ENCODE measurements at regions not wholly inside any gene's neighbourhood (a gene's known extent, or its start where the extent isn't known, plus 50 kb on each side); places are given as distances from the start of the nearest gene placed in this dataset.
A peak's percentile ranks its signal among the peaks of the same experiment; 100 is the strongest.

GRCh38 chr1:170388489-170388888 is 143.5 kb upstream of the GORAB start:
- H4K20me1 ChIP-seq (replicated peaks; ENCODE audit: insufficient read depth), result no peaks in the 10 kb centered on the region
- no peaks in the 10 kb centered on the region for H3K27me3 Mint-ChIP-seq (ENCODE audit: insufficient read depth, low read depth, poor library complexity)
- no peaks in the 10 kb centered on the region for H3K36me3 Mint-ChIP-seq (ENCODE audit: low read depth)
- H3K4me1 ChIP-seq (ENCODE audit: insufficient read depth), result no peaks in the 10 kb centered on the region
- no peak overlapping the region for H3K4me3 Mint-ChIP-seq
- no peak for ATAC-seq
- no peaks in the 10 kb centered on the region for H3K79me2 ChIP-seq (replicated peaks; ENCODE audit: insufficient read depth)
- H3K4me1 Mint-ChIP-seq, result no peaks in the 10 kb centered on the region
- DNase-seq (ENCODE audit: low spot score), result no peak
- H3K27me3 ChIP-seq (ENCODE audit: insufficient read depth), result no peaks in the 10 kb centered on the region
- H3F3A ChIP-seq (replicated peaks; ENCODE audit: low read depth), result no peaks in the 10 kb centered on the region
- no peak overlapping the region for H3K4me3 ChIP-seq
- H3K4me2 ChIP-seq, result no peak overlapping the region
- H3K9me3 Mint-ChIP-seq, result no peaks in the 10 kb centered on the region
- no peak overlapping the region for H3K27ac Mint-ChIP-seq
- peak overlapping the region; percentile 76 for H2AFZ ChIP-seq
- H3K36me3 ChIP-seq (ENCODE audit: insufficient read depth), result no peaks in the 10 kb centered on the region
- H3K27ac ChIP-seq (ENCODE audit: low read depth), result no peak overlapping the region
- TF ChIP-seq, protein P1, sequence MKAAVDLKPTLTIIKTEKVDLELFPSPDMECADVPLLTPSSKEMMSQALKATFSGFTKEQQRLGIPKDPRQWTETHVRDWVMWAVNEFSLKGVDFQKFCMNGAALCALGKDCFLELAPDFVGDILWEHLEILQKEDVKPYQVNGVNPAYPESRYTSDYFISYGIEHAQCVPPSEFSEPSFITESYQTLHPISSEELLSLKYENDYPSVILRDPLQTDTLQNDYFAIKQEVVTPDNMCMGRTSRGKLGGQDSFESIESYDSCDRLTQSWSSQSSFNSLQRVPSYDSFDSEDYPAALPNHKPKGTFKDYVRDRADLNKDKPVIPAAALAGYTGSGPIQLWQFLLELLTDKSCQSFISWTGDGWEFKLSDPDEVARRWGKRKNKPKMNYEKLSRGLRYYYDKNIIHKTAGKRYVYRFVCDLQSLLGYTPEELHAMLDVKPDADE (IDR thresholded peaks at IDR 0.05), result no peak
- TF ChIP-seq POLR2AphosphoS5 (IDR thresholded peaks at IDR 0.05; ENCODE audit: low read depth) (no peak), NANOG (IDR thresholded peaks at IDR 0.05; ENCODE audit: borderline replicate concordance) (no peak)
- H3K9me2 ChIP-seq (ENCODE audit: insufficient read depth), result no peaks in the 10 kb centered on the region; the same call in 1 of the 2 replicates

DNA sequence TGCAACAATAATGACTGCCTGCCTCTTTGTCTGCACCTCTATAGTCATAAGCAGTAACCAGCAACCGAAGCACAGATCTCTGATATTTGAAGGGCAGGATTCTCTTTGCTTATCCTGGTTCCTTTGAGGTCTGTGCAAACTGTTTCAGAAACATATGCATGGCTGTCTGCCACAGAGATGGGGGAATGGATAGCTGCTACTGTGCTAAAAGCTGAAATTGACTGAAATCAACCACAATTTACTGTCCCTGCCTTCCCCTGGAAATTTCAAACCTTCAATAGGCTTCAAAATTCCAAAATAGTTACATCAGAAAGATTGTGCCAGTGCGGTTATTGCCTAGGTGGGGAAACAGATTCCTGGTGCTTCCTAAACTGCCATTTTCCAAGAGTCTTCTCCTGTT is 136.8 kb upstream of the GORAB start:
- no peaks in the 10 kb centered on the region for H3K4me1 ChIP-seq (ENCODE audit: insufficient read depth)
- H3K79me2 ChIP-seq (replicated peaks; ENCODE audit: insufficient read depth), result no peaks in the 10 kb centered on the region
- H2AFZ ChIP-seq, result peak overlapping the region; percentile 79
- H3K9me2 ChIP-seq (ENCODE audit: insufficient read depth), result no peaks in the 10 kb centered on the region
- H3K27me3 ChIP-seq (ENCODE audit: insufficient read depth), result no peaks in the 10 kb centered on the region
- H3K36me3 ChIP-seq (ENCODE audit: insufficient read depth), result no peaks in the 10 kb centered on the region
- ATAC-seq (no peak), DNase-seq (ENCODE audit: low spot score) (no peak)
- Mint-ChIP-seq H3K4me3 (no peak overlapping the region), H3K36me3 (ENCODE audit: low read depth) (no peaks in the 10 kb centered on the region), H3K27me3 (ENCODE audit: insufficient read depth, low read depth, poor library complexity) (no peaks in the 10 kb centered on the region), H3K9me3 (no peaks in the 10 kb centered on the region), H3K4me1 (no peaks in the 10 kb centered on the region), H3K27ac (no peak overlapping the region)
- no peak for TF ChIP-seq EZH2 (IDR thresholded peaks at IDR 0.05; ENCODE audit: low read depth, unreplicated experiment)
- TF ChIP-seq CREB1 (CRISPR knock-in tag; IDR thresholded peaks at IDR 0.05; ENCODE audit: low read depth), result no peak
- TF ChIP-seq ZNF331 (CRISPR knock-in tag; IDR thresholded peaks at IDR 0.05; ENCODE audit: low read depth), result no peak
- TF ChIP-seq STAT1 (IDR thresholded peaks at IDR 0.05; ENCODE audit: unreplicated experiment), result no peak
- no peak for TF ChIP-seq NANOG (IDR thresholded peaks at IDR 0.05; ENCODE audit: borderline replicate concordance)
- no peak for TF ChIP-seq EZH2phosphoT487 (IDR thresholded peaks at IDR 0.05; ENCODE audit: unreplicated experiment)
- no peaks in the 10 kb centered on the region for H3F3A ChIP-seq (replicated peaks; ENCODE audit: low read depth)
- H3K4me2 ChIP-seq, result no peak overlapping the region
- H3K4me3 ChIP-seq, result no peak overlapping the region
- no peaks in the 10 kb centered on the region for H4K20me1 ChIP-seq (replicated peaks; ENCODE audit: insufficient read depth)
- no peak overlapping the region for H3K27ac ChIP-seq (ENCODE audit: low read depth)

DNA sequence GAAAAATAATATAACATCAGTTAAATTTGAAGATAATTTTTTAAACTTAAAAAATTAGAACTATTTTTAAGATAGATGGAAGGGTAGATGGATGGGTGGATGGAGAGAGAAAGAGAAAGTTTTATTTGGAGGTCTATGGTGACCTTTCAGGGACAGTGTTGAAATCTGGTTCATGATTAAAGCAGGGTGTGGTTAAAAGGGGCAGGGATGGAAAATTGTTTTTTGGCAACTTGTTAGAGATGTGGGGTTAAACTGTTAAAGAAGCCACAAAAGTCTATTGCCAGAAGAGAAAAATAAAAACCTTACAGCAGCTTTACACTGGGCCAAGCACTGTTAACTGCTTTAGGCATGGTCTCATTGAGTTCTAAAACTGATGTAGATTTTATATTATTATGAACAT is 134.9 kb upstream of the GORAB start:
- H3K4me3 Mint-ChIP-seq, result no peak overlapping the region
- Histone ChIP-seq H3K27ac (ENCODE audit: low read depth) (no peak overlapping the region), H4K20me1 (replicated peaks; ENCODE audit: insufficient read depth) (no peaks in the 10 kb centered on the region), H3F3A (replicated peaks; ENCODE audit: low read depth) (no peaks in the 10 kb centered on the region), H3K27me3 (ENCODE audit: insufficient read depth) (no peaks in the 10 kb centered on the region), H2AFZ (no peak overlapping the region), H3K4me3 (no peak overlapping the region), H3K79me2 (replicated peaks; ENCODE audit: insufficient read depth) (no peaks in the 10 kb centered on the region), H3K4me2 (no peak overlapping the region), H3K4me1 (ENCODE audit: insufficient read depth) (no peaks in the 10 kb centered on the region), H3K36me3 (ENCODE audit: insufficient read depth) (no peaks in the 10 kb centered on the region), H3K9me2 (ENCODE audit: insufficient read depth) (no peaks in the 10 kb centered on the region)
- DNase-seq (ENCODE audit: low spot score), result no peak
- H3K36me3 Mint-ChIP-seq (ENCODE audit: low read depth), result no peaks in the 10 kb centered on the region
- no peaks in the 10 kb centered on the region for H3K27me3 Mint-ChIP-seq (ENCODE audit: insufficient read depth, low read depth, poor library complexity)
- H3K9me3 Mint-ChIP-seq, result no peaks in the 10 kb centered on the region
- H3K4me1 Mint-ChIP-seq, result no peaks in the 10 kb centered on the region
- H3K27ac Mint-ChIP-seq, result no peak overlapping the region
- ATAC-seq, result no peak
- TF ChIP-seq ZNF114 (CRISPR knock-in tag; IDR thresholded peaks at IDR 0.05) (no peak), STAT1 (IDR thresholded peaks at IDR 0.05; ENCODE audit: unreplicated experiment) (no peak)
- TF ChIP-seq, protein P1 (IDR thresholded peaks at IDR 0.05), result no peak
- TF ChIP-seq, protein P2, sequence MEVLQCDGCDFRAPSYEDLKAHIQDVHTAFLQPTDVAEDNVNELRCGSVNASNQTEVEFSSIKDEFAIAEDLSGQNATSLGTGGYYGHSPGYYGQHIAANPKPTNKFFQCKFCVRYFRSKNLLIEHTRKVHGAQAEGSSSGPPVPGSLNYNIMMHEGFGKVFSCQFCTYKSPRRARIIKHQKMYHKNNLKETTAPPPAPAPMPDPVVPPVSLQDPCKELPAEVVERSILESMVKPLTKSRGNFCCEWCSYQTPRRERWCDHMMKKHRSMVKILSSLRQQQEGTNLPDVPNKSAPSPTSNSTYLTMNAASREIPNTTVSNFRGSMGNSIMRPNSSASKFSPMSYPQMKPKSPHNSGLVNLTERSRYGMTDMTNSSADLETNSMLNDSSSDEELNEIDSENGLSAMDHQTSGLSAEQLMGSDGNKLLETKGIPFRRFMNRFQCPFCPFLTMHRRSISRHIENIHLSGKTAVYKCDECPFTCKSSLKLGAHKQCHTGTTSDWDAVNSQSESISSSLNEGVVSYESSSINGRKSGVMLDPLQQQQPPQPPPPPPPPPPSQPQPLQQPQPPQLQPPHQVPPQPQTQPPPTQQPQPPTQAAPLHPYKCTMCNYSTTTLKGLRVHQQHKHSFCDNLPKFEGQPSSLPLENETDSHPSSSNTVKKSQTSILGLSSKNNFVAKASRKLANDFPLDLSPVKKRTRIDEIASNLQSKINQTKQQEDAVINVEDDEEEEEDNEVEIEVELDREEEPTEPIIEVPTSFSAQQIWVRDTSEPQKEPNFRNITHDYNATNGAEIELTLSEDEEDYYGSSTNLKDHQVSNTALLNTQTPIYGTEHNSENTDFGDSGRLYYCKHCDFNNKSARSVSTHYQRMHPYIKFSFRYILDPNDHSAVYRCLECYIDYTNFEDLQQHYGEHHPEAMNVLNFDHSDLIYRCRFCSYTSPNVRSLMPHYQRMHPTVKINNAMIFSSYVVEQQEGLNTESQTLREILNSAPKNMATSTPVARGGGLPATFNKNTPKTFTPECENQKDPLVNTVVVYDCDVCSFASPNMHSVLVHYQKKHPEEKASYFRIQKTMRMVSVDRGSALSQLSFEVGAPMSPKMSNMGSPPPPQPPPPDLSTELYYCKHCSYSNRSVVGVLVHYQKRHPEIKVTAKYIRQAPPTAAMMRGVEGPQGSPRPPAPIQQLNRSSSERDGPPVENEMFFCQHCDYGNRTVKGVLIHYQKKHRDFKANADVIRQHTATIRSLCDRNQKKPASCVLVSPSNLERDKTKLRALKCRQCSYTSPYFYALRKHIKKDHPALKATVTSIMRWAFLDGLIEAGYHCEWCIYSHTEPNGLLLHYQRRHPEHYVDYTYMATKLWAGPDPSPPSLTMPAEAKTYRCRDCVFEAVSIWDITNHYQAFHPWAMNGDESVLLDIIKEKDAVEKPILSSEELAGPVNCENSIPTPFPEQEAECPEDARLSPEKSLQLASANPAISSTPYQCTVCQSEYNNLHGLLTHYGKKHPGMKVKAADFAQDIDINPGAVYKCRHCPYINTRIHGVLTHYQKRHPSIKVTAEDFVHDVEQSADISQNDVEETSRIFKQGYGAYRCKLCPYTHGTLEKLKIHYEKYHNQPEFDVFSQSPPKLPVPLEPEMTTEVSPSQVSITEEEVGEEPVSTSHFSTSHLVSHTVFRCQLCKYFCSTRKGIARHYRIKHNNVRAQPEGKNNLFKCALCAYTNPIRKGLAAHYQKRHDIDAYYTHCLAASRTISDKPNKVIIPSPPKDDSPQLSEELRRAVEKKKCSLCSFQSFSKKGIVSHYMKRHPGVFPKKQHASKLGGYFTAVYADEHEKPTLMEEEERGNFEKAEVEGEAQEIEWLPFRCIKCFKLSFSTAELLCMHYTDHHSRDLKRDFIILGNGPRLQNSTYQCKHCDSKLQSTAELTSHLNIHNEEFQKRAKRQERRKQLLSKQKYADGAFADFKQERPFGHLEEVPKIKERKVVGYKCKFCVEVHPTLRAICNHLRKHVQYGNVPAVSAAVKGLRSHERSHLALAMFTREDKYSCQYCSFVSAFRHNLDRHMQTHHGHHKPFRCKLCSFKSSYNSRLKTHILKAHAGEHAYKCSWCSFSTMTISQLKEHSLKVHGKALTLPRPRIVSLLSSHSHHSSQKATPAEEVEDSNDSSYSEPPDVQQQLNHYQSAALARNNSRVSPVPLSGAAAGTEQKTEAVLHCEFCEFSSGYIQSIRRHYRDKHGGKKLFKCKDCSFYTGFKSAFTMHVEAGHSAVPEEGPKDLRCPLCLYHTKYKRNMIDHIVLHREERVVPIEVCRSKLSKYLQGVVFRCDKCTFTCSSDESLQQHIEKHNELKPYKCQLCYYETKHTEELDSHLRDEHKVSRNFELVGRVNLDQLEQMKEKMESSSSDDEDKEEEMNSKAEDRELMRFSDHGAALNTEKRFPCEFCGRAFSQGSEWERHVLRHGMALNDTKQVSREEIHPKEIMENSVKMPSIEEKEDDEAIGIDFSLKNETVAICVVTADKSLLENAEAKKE (CRISPR knock-in tag; IDR thresholded peaks at IDR 0.05), result no peak
